NB4 (cell line): ENCODE measurements at regions not wholly inside any gene's neighbourhood (a gene's known extent, or its start where the extent isn't known, plus 50 kb on each side); places are given as distances from the start of the nearest gene placed in this dataset.

ENCODE experiments used
- MAX ChIP-seq: IDR thresholded peaks from 2 replicates; pipeline ENCODE4 v1.6.1; 2011; ENCODE audit warnings: low read depth, low read length
- MYC ChIP-seq: IDR thresholded peaks from 2 replicates; pipeline ENCODE4 v1.6.1; 2011; ENCODE audit warnings: low read depth, low read length
- POLR2A ChIP-seq: IDR thresholded peaks from 2 replicates; pipeline ENCODE4 v1.6.1; 2011; ENCODE audit warnings: mild to moderate bottlenecking; ENCODE audit not compliant: insufficient read length; ENCODE audit errors: extremely low read depth
- TF ChIP-seq, protein P1 (sequence below): IDR thresholded peaks from one replicate; pipeline ENCODE4 v1.5.1; 2012; ENCODE audit warnings: low read depth, low read length

GRCh38 chr2:22360735-22361374, 1024.1 kb upstream of the KLHL29 start:
- TF ChIP-seq, protein P1, sequence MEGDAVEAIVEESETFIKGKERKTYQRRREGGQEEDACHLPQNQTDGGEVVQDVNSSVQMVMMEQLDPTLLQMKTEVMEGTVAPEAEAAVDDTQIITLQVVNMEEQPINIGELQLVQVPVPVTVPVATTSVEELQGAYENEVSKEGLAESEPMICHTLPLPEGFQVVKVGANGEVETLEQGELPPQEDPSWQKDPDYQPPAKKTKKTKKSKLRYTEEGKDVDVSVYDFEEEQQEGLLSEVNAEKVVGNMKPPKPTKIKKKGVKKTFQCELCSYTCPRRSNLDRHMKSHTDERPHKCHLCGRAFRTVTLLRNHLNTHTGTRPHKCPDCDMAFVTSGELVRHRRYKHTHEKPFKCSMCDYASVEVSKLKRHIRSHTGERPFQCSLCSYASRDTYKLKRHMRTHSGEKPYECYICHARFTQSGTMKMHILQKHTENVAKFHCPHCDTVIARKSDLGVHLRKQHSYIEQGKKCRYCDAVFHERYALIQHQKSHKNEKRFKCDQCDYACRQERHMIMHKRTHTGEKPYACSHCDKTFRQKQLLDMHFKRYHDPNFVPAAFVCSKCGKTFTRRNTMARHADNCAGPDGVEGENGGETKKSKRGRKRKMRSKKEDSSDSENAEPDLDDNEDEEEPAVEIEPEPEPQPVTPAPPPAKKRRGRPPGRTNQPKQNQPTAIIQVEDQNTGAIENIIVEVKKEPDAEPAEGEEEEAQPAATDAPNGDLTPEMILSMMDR: no peak
- TF ChIP-seq POLR2A: no peak
- no peak for TF ChIP-seq MAX
- no peak for TF ChIP-seq MYC
